Immature natural killer cell (primary cell): ENCODE measurements at regions not wholly inside any gene's neighbourhood (a gene's known extent, or its start where the extent isn't known, plus 50 kb on each side); places are given as distances from the start of the nearest gene placed in this dataset.

Source experiments
- DNase-seq, 3 donors: peaks; one replicate each; pipeline ENCODE4 v3.0.0; 2022; ENCODE audit warnings: mixed read lengths in 1 of 3
- H3K27ac Mint-ChIP-seq, 6 donors: one replicate each; pipeline ENCODE4 v1.8.0; 2020; ENCODE audit warnings: mixed read lengths in 6 of 6, mild to moderate bottlenecking in 5 of 6, inconsistent platforms in 4 of 6, moderate library complexity in 3 of 6
- H3K27me3 Mint-ChIP-seq, 3 donors: one replicate each; pipeline ENCODE4 v1.8.0; 2020 to 2021; ENCODE audit warnings: low read depth in 3 of 3, mild to moderate bottlenecking in 3 of 3, mixed read lengths in 3 of 3, moderate library complexity in 3 of 3, inconsistent platforms in 1 of 3
- H3K36me3 Mint-ChIP-seq, 3 donors: one replicate each; pipeline ENCODE4 v1.8.0; 2020; ENCODE audit warnings: mixed read lengths in 3 of 3, inconsistent platforms in 2 of 3, mild to moderate bottlenecking in 2 of 3
- H3K4me1 Mint-ChIP-seq, 2 donors: one replicate each; pipeline ENCODE4 v1.8.0; 2020; ENCODE audit warnings: inconsistent platforms in 2 of 2, mild to moderate bottlenecking in 2 of 2, mixed read lengths in 2 of 2, moderate library complexity in 1 of 2
- H3K4me3 Mint-ChIP-seq, 5 donors: one replicate each; pipeline ENCODE4 v1.8.0; 2020; ENCODE audit warnings: mild to moderate bottlenecking in 5 of 5, mixed read lengths in 5 of 5, inconsistent platforms in 3 of 5, moderate library complexity in 3 of 5
- H3K9me3 Mint-ChIP-seq, 6 donors: one replicate each; pipeline ENCODE4 v1.8.0; 2020; ENCODE audit warnings: mild to moderate bottlenecking in 6 of 6, mixed read lengths in 6 of 6, inconsistent platforms in 4 of 6, moderate library complexity in 3 of 6

DNA sequence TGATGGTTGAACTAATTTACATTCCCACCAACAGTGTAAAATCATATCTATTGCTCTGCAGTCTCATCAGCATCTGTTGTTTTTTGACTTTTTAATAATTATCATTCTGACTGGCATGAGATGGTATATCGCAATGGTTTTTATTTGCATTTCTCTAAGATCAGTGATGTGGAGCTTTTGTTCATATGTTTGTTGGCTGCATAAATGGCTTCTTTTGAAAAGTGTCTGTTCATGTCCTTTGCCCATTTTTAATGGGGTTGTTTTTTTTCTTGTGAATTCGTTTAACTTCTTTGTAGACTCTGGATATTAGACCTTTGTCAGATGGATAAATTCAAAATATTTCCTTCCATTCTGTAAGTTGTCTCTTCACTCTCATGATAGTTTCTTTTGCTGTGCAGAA, 115.2 kb upstream of the CDH12 start:
- H3K27ac Mint-ChIP-seq = no peak overlapping the region
- no peaks in the 10 kb centered on the region for H3K4me1 Mint-ChIP-seq
- H3K27me3 Mint-ChIP-seq = peaks cover 0 to 2% (median 0%) of the 10 kb centered on the region in 3 donors
- H3K36me3 Mint-ChIP-seq = peaks cover 0 to 3% (median 0%) of the 10 kb centered on the region in 3 donors
- peaks cover 16 to 82% (median 48%) of the 10 kb centered on the region in 6 donors for H3K9me3 Mint-ChIP-seq
- no peak for DNase-seq
- no peak overlapping the region for H3K4me3 Mint-ChIP-seq

DNA sequence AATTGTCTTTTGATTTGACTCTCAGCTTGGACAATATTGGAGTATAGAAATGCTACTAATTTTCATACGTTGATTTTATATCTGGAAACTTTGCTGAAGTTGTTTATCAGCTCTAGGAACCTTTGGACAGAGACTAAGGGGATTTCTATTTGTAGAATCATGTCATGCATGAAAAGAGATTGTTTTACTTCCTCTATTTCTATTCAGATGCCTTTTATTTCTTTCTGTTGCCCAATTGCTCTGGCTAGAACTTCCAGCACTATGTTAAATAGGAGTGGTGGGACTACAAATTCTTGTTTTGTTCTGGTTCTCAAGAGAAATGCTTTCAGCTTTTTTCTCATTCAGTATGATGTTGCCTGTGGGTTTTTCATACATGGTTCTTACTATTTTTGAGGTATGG, 112.8 kb upstream of the CDH12 start:
- Mint-ChIP-seq H3K27me3 (peaks cover 0 to 2% (median 0%) of the 10 kb centered on the region in 3 donors), H3K36me3 (peaks cover 0 to 3% (median 0%) of the 10 kb centered on the region in 3 donors), H3K4me1 (no peaks in the 10 kb centered on the region), H3K9me3 (peaks cover 14 to 83% (median 43%) of the 10 kb centered on the region in 6 donors), H3K4me3 (no peak overlapping the region), H3K27ac (no peak overlapping the region)
- DNase-seq = no peak

DNA sequence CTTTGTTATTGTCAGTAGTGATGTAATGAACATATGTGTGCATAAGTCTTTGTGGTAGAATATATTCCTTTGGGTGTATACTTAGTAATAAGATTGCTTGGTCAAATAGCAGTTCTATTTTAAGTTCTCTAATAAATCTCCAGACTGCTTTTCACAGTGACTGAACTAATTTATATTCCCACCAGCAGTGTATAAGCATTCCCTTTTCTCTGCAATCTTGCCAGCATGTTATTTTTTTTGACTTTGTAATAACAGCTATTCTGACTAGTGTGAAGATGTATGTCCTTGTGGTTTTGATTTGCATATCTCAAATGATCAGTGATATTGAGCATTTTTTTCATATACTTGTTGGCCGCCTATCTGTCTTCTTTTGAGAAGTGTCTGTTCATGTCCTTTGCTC, 111.5 kb upstream of the CDH12 start:
- no peaks in the 10 kb centered on the region for H3K4me1 Mint-ChIP-seq
- H3K4me3 Mint-ChIP-seq = no peak overlapping the region
- no peak overlapping the region for H3K27ac Mint-ChIP-seq
- H3K9me3 Mint-ChIP-seq = peaks cover 16 to 84% (median 47%) of the 10 kb centered on the region in 6 donors
- DNase-seq = no peak
- peaks cover 0 to 4% (median 3%) of the 10 kb centered on the region in 3 donors for H3K36me3 Mint-ChIP-seq
- H3K27me3 Mint-ChIP-seq = peaks cover 0 to 2% (median 0%) of the 10 kb centered on the region in 3 donors

DNA sequence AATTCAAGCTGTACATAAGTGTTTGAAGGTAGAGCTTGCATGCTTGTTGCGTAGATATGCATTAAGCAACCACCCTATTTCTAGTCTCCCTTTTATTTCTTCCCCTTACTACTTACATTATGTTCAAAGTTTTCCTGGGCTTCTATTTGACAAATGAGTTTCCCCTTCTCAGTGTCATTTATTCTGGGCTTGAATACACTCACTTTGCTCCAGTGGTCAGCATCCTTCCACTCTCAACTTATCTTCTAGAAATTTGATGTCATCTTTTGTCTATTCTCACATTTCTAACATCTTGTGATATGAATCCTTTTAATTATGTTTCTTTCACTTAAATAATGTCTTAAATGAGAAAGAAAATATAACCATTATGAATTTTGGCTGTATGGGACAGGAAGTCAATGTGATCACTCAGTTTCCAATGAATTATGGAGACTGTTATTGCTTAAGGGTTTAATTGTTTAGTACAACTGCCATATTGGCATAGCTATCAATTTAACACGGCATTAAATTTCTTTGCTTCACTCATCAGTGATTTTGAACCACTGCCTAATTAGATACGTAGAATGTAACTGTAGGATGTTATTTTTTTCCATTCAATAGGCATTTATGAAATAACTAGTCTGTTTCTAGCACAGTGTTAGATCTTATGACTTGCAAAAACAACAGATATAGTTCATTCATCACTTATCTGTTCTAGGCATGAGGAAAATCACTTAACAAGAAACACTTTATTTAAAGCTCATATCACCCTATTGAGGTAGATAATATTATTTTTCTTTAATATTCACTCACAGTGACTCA, 105.5 kb upstream of the CDH12 start:
- H3K27ac Mint-ChIP-seq = no peak overlapping the region
- H3K27me3 Mint-ChIP-seq = peaks cover 0 to under 1% (median 0%) of the 10 kb centered on the region in 3 donors
- H3K36me3 Mint-ChIP-seq = peaks cover 0 to 4% (median 0%) of the 10 kb centered on the region in 3 donors
- DNase-seq = no peak
- H3K9me3 Mint-ChIP-seq = peaks cover 9 to 43% (median 22%) of the 10 kb centered on the region in 6 donors
- H3K4me3 Mint-ChIP-seq = no peak overlapping the region
- no peaks in the 10 kb centered on the region for H3K4me1 Mint-ChIP-seq

DNA sequence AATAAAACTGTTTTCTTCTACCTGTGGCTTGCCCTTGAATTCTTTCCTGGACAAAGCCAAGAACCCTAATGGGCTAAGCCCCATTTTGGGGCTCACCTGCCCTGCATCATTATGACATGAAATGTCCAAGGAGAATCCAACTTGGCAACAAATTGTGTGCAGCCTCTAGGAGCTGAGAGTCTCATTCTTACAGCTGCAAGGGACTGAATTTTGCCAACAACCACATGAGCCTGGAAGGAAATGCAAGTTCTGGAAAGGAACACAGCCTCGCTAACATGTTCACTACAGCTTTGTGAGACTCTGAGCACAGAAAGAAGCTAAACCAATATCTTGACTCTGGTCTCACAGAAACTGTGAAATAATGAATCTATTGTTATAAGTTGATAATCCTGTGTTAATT, 94.8 kb upstream of the CDH12 start:
- Mint-ChIP-seq H3K4me3 (no peak overlapping the region), H3K9me3 (peaks cover 3 to 27% (median 13%) of the 10 kb centered on the region in 6 donors), H3K27ac (no peak overlapping the region), H3K4me1 (no peaks in the 10 kb centered on the region), H3K36me3 (no peaks in the 10 kb centered on the region), H3K27me3 (no peaks in the 10 kb centered on the region)
- DNase-seq = no peak

DNA sequence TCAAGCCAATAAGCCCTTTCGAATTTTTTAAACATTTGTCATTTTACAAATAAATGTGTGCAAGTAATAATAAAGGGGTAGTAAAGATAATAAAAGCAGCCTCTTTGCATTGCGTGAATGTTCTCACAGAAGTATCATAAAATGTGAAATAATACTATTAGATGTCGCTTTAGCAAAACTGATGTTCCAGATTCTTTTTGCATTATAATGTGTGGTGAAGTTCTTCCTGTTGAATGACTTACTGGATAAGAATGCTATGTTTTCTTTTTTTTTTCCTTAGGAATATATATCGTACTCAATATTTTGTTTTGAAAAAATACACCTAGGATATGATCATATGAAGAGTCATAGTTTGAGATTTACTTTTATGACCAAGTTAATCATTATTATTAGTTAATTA, 85.2 kb upstream of the CDH12 start:
- Mint-ChIP-seq H3K9me3 (peaks cover 14 to 69% (median 27%) of the 10 kb centered on the region in 6 donors), H3K27me3 (peaks cover 0 to 2% (median 1%) of the 10 kb centered on the region in 3 donors), H3K4me3 (no peak overlapping the region), H3K36me3 (no peaks in the 10 kb centered on the region), H3K27ac (no peak overlapping the region), H3K4me1 (no peaks in the 10 kb centered on the region)
- no peak for DNase-seq

DNA sequence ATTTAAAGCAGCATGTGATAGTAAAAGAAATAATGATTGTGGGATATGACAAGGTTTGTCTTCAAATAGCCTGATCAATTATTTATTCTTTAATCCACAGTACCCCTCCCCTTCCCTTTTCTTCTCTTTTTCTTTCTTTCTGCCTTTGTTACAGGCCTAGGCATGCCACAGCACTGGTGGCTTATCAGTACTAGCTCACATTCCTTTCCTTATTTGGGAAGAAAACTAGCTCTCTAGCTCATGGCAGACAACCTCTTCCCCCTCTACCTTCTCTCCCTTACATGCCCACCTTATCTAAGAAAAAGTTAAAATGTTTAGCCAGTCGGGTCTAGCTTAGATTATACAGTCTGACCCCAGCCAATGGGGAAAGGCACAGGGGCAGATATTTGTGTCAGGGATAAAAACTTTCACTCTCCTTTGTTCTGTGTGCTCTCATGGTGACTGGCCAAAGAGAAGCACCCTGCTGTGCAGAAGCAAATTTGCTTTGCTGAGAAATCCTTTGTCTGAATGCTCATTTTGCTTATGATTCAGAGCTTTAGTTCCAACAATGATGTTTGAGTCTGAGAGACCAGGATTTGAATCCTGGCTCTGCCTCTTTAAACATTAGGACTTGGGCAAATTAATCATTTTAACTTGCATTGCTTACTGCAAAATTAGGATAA, 75.8 kb upstream of the CDH12 start:
- DNase-seq = no peak
- H3K9me3 Mint-ChIP-seq = peaks cover 7 to 51% (median 29%) of the 10 kb centered on the region in 6 donors
- H3K4me1 Mint-ChIP-seq = no peaks in the 10 kb centered on the region
- peaks cover 0 to 2% (median 0%) of the 10 kb centered on the region in 3 donors for H3K27me3 Mint-ChIP-seq
- H3K4me3 Mint-ChIP-seq = no peak overlapping the region
- peaks cover 0 to 3% (median 0%) of the 10 kb centered on the region in 3 donors for H3K36me3 Mint-ChIP-seq
- H3K27ac Mint-ChIP-seq = no peak overlapping the region

DNA sequence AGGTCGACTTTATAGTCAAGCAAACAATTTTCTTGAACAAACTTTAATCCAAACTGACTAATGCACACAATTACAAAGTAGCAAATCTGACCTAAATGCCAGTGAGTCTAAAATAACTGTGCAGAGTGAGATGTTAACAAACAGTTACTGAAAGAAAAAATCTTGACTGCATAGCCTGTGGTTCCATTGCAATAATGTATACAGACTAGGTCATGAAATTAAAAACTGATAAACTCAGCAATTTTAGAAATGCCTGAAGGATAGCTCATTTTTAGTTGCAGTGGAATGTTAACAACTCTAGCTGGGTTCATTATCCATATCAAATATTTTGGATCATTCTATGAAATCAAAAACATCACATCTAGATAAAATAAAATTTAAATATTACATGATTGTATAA, 73.4 kb upstream of the CDH12 start:
- Mint-ChIP-seq H3K4me3 (no peak overlapping the region), H3K36me3 (peaks cover 0 to 4% (median 3%) of the 10 kb centered on the region in 3 donors), H3K9me3 (peaks cover 3 to 45% (median 23%) of the 10 kb centered on the region in 6 donors), H3K27ac (no peak overlapping the region), H3K27me3 (peaks cover 0 to 4% (median 0%) of the 10 kb centered on the region in 3 donors), H3K4me1 (no peaks in the 10 kb centered on the region)
- no peak for DNase-seq

DNA sequence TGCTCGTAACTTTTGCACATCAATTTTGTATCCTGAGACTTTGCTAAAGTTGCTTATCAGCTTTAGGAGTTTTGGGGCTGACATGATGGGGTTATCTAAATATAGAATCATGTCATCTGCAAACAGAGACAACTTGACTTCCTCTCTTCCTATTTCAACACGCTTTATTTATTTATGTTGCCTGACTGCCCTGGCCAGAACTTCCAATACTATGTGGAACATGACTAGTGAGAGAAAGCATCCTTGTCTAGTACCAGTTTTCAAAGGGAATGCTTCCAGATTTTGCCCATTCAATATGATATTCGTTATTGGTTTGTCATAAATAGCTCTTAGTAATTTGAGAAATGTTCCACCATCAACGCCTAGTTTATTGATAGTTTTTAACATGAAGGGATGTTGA, 65.4 kb upstream of the CDH12 start:
- no peak overlapping the region for H3K27ac Mint-ChIP-seq
- peaks cover 0 to 2% (median 0%) of the 10 kb centered on the region in 3 donors for H3K27me3 Mint-ChIP-seq
- H3K9me3 Mint-ChIP-seq = peaks cover 15 to 54% (median 37%) of the 10 kb centered on the region in 6 donors
- no peaks in the 10 kb centered on the region for H3K4me1 Mint-ChIP-seq
- no peak for DNase-seq
- peaks cover 0 to 4% (median 0%) of the 10 kb centered on the region in 3 donors for H3K36me3 Mint-ChIP-seq
- H3K4me3 Mint-ChIP-seq = no peak overlapping the region

DNA sequence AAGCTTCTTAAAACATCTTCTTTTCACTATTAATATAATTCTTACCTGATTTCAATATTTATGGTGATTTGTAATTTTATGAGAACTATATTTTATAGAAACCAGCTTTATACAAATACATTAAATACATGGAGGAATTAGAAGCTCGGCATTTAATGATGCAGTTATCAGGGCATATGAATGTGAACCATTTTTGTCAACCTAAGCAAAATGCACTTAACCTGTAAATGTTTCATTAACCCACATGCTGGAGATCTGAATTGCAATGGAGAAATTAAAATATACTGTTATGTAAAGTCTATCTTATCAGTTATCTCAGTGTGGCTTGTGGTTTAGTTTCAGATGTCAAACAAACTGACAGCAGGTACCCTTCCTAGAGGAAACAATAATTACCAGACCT, 63.2 kb upstream of the CDH12 start:
- Mint-ChIP-seq H3K27ac (no peak overlapping the region), H3K4me1 (no peaks in the 10 kb centered on the region), H3K4me3 (no peak overlapping the region), H3K27me3 (no peaks in the 10 kb centered on the region), H3K9me3 (peaks cover 8 to 45% (median 36%) of the 10 kb centered on the region in 6 donors), H3K36me3 (no peaks in the 10 kb centered on the region)
- no peak for DNase-seq

DNA sequence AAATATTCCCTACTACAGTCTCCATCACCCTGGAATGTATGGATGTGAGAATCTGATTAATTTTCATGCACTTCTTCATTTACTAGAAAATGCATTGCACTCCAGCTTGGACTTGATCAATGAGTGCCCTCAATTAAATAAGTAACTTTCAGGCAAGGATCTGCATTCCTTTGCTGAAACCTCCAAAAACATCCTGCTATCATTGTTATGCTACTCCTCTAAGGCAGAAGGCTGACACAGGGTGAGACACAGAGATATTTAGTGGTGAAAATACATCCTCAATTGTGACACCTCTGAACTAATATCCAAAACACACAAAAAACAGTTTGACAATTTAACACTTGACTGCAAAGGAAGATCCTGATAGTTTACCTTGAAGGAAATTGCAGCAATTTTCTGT, 57.9 kb upstream of the CDH12 start:
- Mint-ChIP-seq H3K27ac (no peak overlapping the region), H3K4me1 (no peaks in the 10 kb centered on the region), H3K27me3 (no peaks in the 10 kb centered on the region), H3K9me3 (peaks cover 0 to 54% (median 17%) of the 10 kb centered on the region in 6 donors), H3K36me3 (no peaks in the 10 kb centered on the region), H3K4me3 (no peak overlapping the region)
- DNase-seq = no peak

DNA sequence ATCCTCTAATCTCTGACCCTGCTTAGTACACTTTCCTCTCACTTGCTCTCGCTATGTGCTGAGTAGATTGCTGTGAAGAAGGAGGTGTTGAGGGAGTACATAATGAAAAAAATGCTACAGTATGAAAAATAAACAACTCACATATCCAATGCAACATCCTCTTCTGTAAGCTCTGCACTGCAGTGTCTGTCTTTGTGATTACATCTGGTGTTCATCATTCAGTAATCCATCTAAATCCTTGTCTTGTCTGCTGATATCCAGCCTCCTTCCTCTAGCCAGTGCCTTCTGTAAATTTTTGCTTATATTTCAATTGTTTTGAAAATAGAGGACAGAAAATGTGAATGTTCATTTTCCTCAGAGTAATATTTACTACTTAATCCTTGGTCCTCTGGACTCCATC, 57.4 kb upstream of the CDH12 start:
- Mint-ChIP-seq H3K4me1 (no peaks in the 10 kb centered on the region), H3K9me3 (peaks cover 2 to 59% (median 17%) of the 10 kb centered on the region in 6 donors), H3K4me3 (no peak overlapping the region)

DNA sequence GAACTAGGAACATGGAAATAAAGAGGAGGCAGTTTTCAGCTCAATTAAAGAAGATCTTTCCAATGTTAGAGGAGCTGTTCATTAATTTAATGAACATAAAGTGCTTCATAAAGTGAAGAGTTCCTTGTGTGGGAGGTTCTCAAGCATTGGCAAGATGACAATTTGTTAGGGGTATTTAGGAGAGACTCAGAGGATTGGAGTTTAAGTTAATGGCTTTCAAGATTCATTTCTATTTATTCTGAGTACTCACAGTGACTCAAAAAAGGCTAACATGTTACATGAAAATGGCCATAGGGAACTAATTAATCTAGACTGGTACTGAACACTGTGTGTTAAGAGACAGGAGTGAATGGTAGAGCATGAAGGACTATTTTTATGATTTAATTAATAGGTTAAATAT, 55.4 kb upstream of the CDH12 start:
- Mint-ChIP-seq H3K4me1 (no peaks in the 10 kb centered on the region), H3K9me3 (peaks cover 5 to 59% (median 16%) of the 10 kb centered on the region in 6 donors), H3K36me3 (peaks cover 0 to 4% (median 0%) of the 10 kb centered on the region in 3 donors), H3K27ac (no peak overlapping the region), H3K27me3 (no peaks in the 10 kb centered on the region), H3K4me3 (no peak overlapping the region)
- DNase-seq = no peak

More for the DNA sequence above, 57.4 kb upstream of the CDH12 start:
- no peaks in the 10 kb centered on the region for H3K27me3 Mint-ChIP-seq
- no peak for DNase-seq
- H3K36me3 Mint-ChIP-seq = no peaks in the 10 kb centered on the region
- H3K27ac Mint-ChIP-seq = no peak overlapping the region

DNA sequence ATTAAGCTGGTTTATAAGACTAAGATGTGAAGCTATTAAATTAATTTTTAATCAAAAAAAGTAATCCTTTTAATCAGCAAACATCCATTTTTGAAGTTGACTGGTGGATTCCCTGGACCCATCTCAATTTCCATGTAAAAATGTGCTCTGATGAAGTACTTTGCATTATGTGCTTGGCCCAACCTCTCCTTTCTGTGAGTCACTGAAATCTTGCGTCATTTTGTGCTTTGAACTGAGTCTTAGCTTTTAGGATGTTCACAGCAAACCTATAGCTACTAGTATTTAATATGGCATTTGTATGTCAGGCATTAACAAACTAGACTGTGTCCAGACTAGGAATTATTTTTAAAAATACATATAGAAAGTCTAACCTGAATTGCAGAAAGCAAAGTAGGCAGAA, 55.0 kb upstream of the CDH12 start:
- Mint-ChIP-seq H3K9me3 (peaks cover 5 to 58% (median 16%) of the 10 kb centered on the region in 6 donors), H3K4me3 (no peak overlapping the region), H3K36me3 (peaks cover 0 to 4% (median 0%) of the 10 kb centered on the region in 3 donors), H3K27me3 (no peaks in the 10 kb centered on the region), H3K27ac (no peak overlapping the region), H3K4me1 (no peaks in the 10 kb centered on the region)
- DNase-seq = no peak
